CD4-positive, alpha-beta T cell (primary cell): ENCODE measurements at regions not wholly inside any gene's neighbourhood (a gene's known extent, or its start where the extent isn't known, plus 50 kb on each side); places are given as distances from the start of the nearest gene placed in this dataset.

ENCODE experiments used
- ATAC-seq: fragments of 200-7000 bp; cut with Tn5 transposase; one replicate; pipeline ENCODE4 v1.10.0; 2022; ENCODE audit warnings: mild to moderate bottlenecking; ENCODE audit not compliant: poor library complexity
- CTCF ChIA-PET: fragments of 350-600 bp; sonication (Branson Sonifier 250); formaldehyde crosslinking; loops from one replicate; lab custom pipeline; 2021; ENCODE audit warnings: antibody characterized with exemption, inconsistent platforms; lab: Charles Lee
- POLR2A ChIA-PET: fragments of 350-600 bp; sonication (Branson Sonifier 250); formaldehyde crosslinking; loops from one replicate; lab custom pipeline; 2021; ENCODE audit warnings: antibody characterized with exemption, inconsistent platforms; lab: Charles Lee
- DNase-seq, 14 experiments: peaks; one replicate each; pipeline ENCODE4 v3.0.0-alpha.2; 2013 to 2020; ENCODE audit warnings: mixed read lengths in 2 of 14
- H3K27ac ChIP-seq, 2 donors: one replicate each; pipeline versions ENCODE4 v1.5.1 to v1.7.0; 2013; ENCODE audit warnings: low read length in 2 of 2, low read depth in 1 of 2, mild to moderate bottlenecking in 1 of 2
- H3K27me3 ChIP-seq, 2 experiments: 1 replicate in 1 of 2; 2 replicates in 1 of 2; pipeline versions ENCODE4 v1.6.1 to v1.7.0; 2013; ENCODE audit warnings: low read length in 2 of 2, control low read depth in 1 of 2, mild to moderate bottlenecking in 1 of 2, moderate library complexity in 1 of 2; ENCODE audit not compliant: insufficient read depth in 2 of 2, control insufficient read depth in 1 of 2
- H3K36me3 ChIP-seq: one replicate; pipeline ENCODE4 v1.6.1; 2013; ENCODE audit warnings: low read length, control low read depth; ENCODE audit not compliant: insufficient read depth
- H3K4me1 ChIP-seq: one replicate; pipeline ENCODE4 v1.6.1; 2013; ENCODE audit warnings: low read length, control low read depth; ENCODE audit not compliant: insufficient read depth
- H3K4me3 ChIP-seq: one replicate; pipeline ENCODE4 v1.5.1; 2013; ENCODE audit warnings: mild to moderate bottlenecking, low read length, moderate library complexity
- H3K9me3 ChIP-seq, 2 experiments: 1 replicate in 1 of 2; 2 replicates in 1 of 2; pipeline versions ENCODE4 v1.6.1 to v1.7.0; 2013; ENCODE audit warnings: low read length in 2 of 2, mild to moderate bottlenecking in 2 of 2, control low read depth in 1 of 2, moderate library complexity in 1 of 2; ENCODE audit not compliant: control insufficient read depth in 1 of 2, insufficient read depth in 1 of 2
- H3K27ac Mint-ChIP-seq: one replicate; pipeline ENCODE4 v1.8.0; 2020; ENCODE audit warnings: mixed read lengths
- H3K27me3 Mint-ChIP-seq: one replicate; pipeline ENCODE4 v1.8.0; 2021; ENCODE audit warnings: mixed read lengths
- H3K36me3 Mint-ChIP-seq: one replicate; pipeline ENCODE4 v1.8.0; 2021; ENCODE audit warnings: low read depth, mixed read lengths
- H3K4me1 Mint-ChIP-seq: one replicate; pipeline ENCODE4 v1.8.0; 2021; ENCODE audit warnings: low read depth, mixed read lengths
- H3K4me3 Mint-ChIP-seq: one replicate; pipeline ENCODE4 v1.8.0; 2020; ENCODE audit warnings: mild to moderate bottlenecking, mixed read lengths
- H3K9me3 Mint-ChIP-seq: one replicate; pipeline ENCODE4 v1.8.0; 2020; ENCODE audit warnings: mixed read lengths
- intact Hi-C, 2 experiments: fragments of 100-400 bp; cut with DNase I in 1 of 2; cut with micrococcal nuclease in 1 of 2; formaldehyde crosslinking; loops; one replicate each; pipeline versions ENCODE4 v1.15.1 to v1.9.0; 2023 to 2025; cut with DNase I, micrococcal nuclease
- TF ChIP-seq, protein P1 (sequence below): fragments of 200-600 bp; IDR thresholded peaks from one replicate; pipeline ENCODE4 v1.8.0; 2022; ENCODE audit warnings: antibody characterized with exemption, mild to moderate bottlenecking

DNA sequence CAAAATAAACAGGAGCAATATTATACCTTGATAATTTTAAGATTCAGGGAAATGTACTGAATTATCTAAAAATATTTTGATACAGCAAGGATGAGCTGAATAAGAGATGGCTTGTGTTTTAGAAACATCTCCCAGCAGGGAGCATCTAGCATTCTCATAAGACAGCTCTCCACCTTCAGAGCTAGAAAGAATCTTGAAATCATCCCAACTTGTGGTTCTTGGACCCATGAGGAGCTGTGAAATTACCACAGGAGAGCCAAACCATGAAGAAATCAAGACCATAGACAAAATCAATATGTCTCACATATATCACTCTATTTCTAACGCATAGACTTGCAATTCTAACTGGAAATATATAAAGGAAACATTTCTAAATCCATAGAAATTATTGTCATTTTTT lies 210.6 kb upstream of the DKK2 start:
- H3K4me1 ChIP-seq, result no peaks in the 10 kb centered on the region
- Mint-ChIP-seq H3K36me3 (no peaks in the 10 kb centered on the region), H3K27ac (no peak overlapping the region), H3K4me3 (no peak overlapping the region), H3K27me3 (peaks cover 14% of the 10 kb centered on the region), H3K9me3 (no peaks in the 10 kb centered on the region), H3K4me1 (no peaks in the 10 kb centered on the region)
- no peak overlapping the region for H3K4me3 ChIP-seq
- no peak for DNase-seq
- ChIA-PET POLR2A (no interaction called here), CTCF (no interaction called here)
- TF ChIP-seq, protein P1, sequence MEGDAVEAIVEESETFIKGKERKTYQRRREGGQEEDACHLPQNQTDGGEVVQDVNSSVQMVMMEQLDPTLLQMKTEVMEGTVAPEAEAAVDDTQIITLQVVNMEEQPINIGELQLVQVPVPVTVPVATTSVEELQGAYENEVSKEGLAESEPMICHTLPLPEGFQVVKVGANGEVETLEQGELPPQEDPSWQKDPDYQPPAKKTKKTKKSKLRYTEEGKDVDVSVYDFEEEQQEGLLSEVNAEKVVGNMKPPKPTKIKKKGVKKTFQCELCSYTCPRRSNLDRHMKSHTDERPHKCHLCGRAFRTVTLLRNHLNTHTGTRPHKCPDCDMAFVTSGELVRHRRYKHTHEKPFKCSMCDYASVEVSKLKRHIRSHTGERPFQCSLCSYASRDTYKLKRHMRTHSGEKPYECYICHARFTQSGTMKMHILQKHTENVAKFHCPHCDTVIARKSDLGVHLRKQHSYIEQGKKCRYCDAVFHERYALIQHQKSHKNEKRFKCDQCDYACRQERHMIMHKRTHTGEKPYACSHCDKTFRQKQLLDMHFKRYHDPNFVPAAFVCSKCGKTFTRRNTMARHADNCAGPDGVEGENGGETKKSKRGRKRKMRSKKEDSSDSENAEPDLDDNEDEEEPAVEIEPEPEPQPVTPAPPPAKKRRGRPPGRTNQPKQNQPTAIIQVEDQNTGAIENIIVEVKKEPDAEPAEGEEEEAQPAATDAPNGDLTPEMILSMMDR, result no peak
- H3K27me3 ChIP-seq, result no peaks in the 10 kb centered on the region
- H3K9me3 ChIP-seq, result no peaks in the 10 kb centered on the region
- intact Hi-C loops, result no loop called here
- no peak overlapping the region for H3K27ac ChIP-seq
- no peaks in the 10 kb centered on the region for H3K36me3 ChIP-seq
- ATAC-seq, result no peak

DNA sequence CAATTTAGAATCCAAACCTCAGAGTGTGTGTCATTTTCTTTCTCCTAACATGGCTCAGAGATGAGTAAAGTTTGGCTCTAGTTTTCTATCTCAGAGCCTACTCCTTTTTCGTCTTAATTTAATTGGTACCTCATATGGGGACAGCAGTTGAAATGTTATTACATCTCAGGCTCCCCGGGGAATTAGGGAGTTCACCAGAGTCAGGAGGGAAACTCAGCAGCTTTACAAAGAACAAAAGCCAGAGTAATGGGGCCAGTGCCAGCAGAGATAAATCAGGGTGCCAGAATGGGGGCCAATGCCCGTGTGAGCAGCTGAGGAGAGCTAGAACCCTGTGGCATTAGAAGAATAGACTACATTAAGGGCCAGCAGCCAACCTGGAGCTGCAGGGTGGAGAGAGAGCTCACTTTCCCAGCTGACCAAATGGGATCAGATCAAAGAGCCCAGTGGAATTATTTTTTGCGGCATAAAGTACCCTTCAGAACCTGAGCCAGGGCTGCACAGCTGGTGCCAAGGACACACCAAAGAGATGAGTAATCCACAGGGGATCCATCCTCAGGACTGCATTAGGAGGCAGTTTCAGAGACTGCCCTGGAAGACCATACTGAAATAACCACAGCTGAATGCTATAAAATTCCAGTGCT lies 207.1 kb upstream of the DKK2 start:
- Mint-ChIP-seq H3K27ac (no peak overlapping the region), H3K4me3 (no peak overlapping the region), H3K36me3 (no peaks in the 10 kb centered on the region), H3K27me3 (peaks cover 14% of the 10 kb centered on the region), H3K4me1 (no peaks in the 10 kb centered on the region), H3K9me3 (no peaks in the 10 kb centered on the region)
- intact Hi-C loops, result no loop called here
- H3K4me1 ChIP-seq, result no peaks in the 10 kb centered on the region
- no peaks in the 10 kb centered on the region for H3K36me3 ChIP-seq
- no peak overlapping the region for H3K27ac ChIP-seq
- no peak for DNase-seq
- POLR2A ChIA-PET, result no interaction called here
- H3K9me3 ChIP-seq, result no peaks in the 10 kb centered on the region
- CTCF ChIA-PET, result no interaction called here
- H3K4me3 ChIP-seq, result no peak overlapping the region
- H3K27me3 ChIP-seq, result no peaks in the 10 kb centered on the region
- TF ChIP-seq, protein P1, result no peak
- ATAC-seq, result no peak

DNA sequence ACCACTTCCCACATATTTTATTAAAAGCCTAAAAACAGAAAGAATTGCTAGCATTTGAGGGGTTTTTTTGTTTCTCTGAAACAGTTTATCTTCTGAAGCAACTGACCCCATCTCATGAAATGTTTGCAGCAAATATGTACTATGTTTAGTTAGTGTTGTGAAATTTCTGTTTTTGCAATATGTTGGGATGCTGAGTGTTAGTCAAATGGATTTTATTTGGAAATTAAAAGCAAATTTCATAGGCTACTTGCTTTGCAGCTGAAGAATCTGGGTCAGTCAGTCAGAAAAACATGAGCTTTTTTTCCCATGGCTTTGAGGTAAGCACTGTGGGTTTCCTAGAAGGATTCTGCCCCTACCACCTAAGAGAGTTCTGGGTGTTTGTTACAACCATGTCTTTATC lies 184.9 kb upstream of the DKK2 start:
- no peaks in the 10 kb centered on the region for H3K36me3 ChIP-seq
- ChIA-PET POLR2A (no interaction called here), CTCF (no interaction called here)
- no peaks in the 10 kb centered on the region for H3K9me3 Mint-ChIP-seq
- H3K27ac Mint-ChIP-seq, result no peak overlapping the region
- no peak overlapping the region for H3K4me3 ChIP-seq
- no peaks in the 10 kb centered on the region for H3K36me3 Mint-ChIP-seq
- DNase-seq, result no peak
- intact Hi-C loops, result no loop called here
- TF ChIP-seq, protein P1, result no peak
- H3K9me3 ChIP-seq, result no peaks in the 10 kb centered on the region
- no peak overlapping the region for H3K4me3 Mint-ChIP-seq
- H3K27me3 Mint-ChIP-seq, result no peaks in the 10 kb centered on the region
- no peaks in the 10 kb centered on the region for H3K4me1 Mint-ChIP-seq
- ATAC-seq, result no peak
- no peaks in the 10 kb centered on the region for H3K4me1 ChIP-seq
- H3K27me3 ChIP-seq, result no peaks in the 10 kb centered on the region
- H3K27ac ChIP-seq, result no peak overlapping the region
